Stimulated activated CD4-positive, alpha-beta T cell treated with anti-CD3 and anti-CD28 coated beads, TNF-alpha, amount 100 ng/mL, for 1 hour (primary cell): ENCODE measurements at regions not wholly inside any gene's neighbourhood (a gene's known extent, or its start where the extent isn't known, plus 50 kb on each side); places are given as distances from the start of the nearest gene placed in this dataset.
A peak's percentile ranks its signal among the peaks of the same experiment; 100 is the strongest.

Experiments used
- DNase-seq, 3 donors: peaks; one replicate each; pipeline ENCODE4 v3.0.0-alpha.2; 2020; ENCODE audit warnings: low read depth in 3 of 3, low spot score in 1 of 3

- no peak for DNase-seq
Observed at GRCh38 chr11:112582366-112582765, 321.7 kb upstream of the PLET1 start.

- no peak for DNase-seq
Observed at GRCh38 chr11:112583261-112583893, 322.7 kb upstream of the PLET1 start.

GRCh38 chr11:112584672-112585071 is 324.0 kb upstream of the PLET1 start:
- DNase-seq, result no peak

GRCh38 chr11:112587664-112588063 is 327.0 kb upstream of the PLET1 start:
- no peak for DNase-seq

- DNase-seq, result peak in 1 of 3 donors; percentile 0
Observed at GRCh38 chr11:112588252-112588694, 327.6 kb upstream of the PLET1 start.

GRCh38 chr11:112589155-112589554 is 328.5 kb upstream of the PLET1 start:
- no peak for DNase-seq

- DNase-seq, result no peak
Observed at GRCh38 chr11:112590764-112591163, 330.1 kb upstream of the PLET1 start.

GRCh38 chr11:112593440-112593839 is 332.8 kb upstream of the PLET1 start:
- DNase-seq, result no peak

GRCh38 chr11:112596324-112596723 is 335.7 kb upstream of the PLET1 start:
- no peak for DNase-seq

- DNase-seq, result no peak
Observed at GRCh38 chr11:112597286-112597790, 336.7 kb upstream of the PLET1 start.

GRCh38 chr11:112599265-112599664 is 338.6 kb upstream of the PLET1 start:
- no peak for DNase-seq

GRCh38 chr11:112599856-112600533 is 339.3 kb upstream of the PLET1 start:
- DNase-seq, result no peak

- no peak for DNase-seq
Observed at GRCh38 chr11:112605093-112605666, 344.5 kb upstream of the PLET1 start.

GRCh38 chr11:112606656-112607055 is 346.0 kb upstream of the PLET1 start:
- no peak for DNase-seq

GRCh38 chr11:112608509-112608908 is 347.8 kb upstream of the PLET1 start:
- no peak for DNase-seq

GRCh38 chr11:112610494-112610893 is 349.8 kb upstream of the PLET1 start:
- no peak for DNase-seq

GRCh38 chr11:112610996-112611750 is 350.0 kb upstream of the NCAM1 start:
- DNase-seq, result no peak

- DNase-seq, result no peak
Observed at GRCh38 chr11:112611771-112612170, 349.4 kb upstream of the NCAM1 start.

GRCh38 chr11:112612250-112612849 is 348.9 kb upstream of the NCAM1 start:
- no peak for DNase-seq

GRCh38 chr11:112613051-112613972 is 347.9 kb upstream of the NCAM1 start:
- DNase-seq, result no peak
